ENCODE measurements at regions not wholly inside any gene's neighbourhood (a gene's known extent, or its start where the extent isn't known, plus 50 kb on each side); places are given as distances from the start of the nearest gene placed in this dataset.

- TF ChIP-seq POLR2A (IDR thresholded peaks at IDR 0.05; ENCODE audit: low read length) (no peak), RNF2 (IDR thresholded peaks at IDR 0.05; ENCODE audit: borderline replicate concordance, low read depth) (no peak)
Measured at GRCh38 chr11:80096736-80097135, 655.9 kb upstream of the TENM4 start.
